ENCODE measurements at regions not wholly inside any gene's neighbourhood (a gene's known extent, or its start where the extent isn't known, plus 50 kb on each side); places are given as distances from the start of the nearest gene placed in this dataset.

DNA sequence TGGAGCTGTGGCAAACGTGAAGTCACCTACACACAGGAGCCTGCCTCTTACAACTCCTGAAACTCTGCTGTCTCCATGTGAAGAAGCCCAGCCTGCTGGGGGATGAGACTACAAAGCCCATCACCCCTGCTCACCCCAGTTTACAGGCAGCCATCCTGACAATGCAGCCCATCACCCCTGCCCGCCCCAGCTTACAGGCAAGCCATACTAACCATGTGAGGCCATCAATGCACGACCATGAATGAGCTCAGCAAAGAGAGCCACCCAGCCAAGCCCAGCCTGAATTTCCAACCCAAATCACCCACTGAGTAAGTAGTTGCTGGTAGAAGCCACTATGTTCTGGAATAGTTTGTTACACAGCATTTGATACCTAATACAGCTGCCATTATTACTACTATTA is 185.4 kb upstream of the NSMCE3 start:
- Histone ChIP-seq H2BK12ac (ENCODE audit: low read length in 2 of 2) (no peak overlapping the region), H3K36me3 (ENCODE audit: control insufficient read depth in 1 of 2, insufficient read depth in 2 of 2, low read depth in 1 of 2, low read length in 2 of 2) (no peaks in the 10 kb centered on the region), H3K79me1 (replicated peaks; ENCODE audit: low read length, poor library complexity, severe bottlenecking) (peaks cover 2% of the 10 kb centered on the region), H3K14ac (ENCODE audit: low read length in 2 of 2) (no peak overlapping the region), H3K27me3 (ENCODE audit: control insufficient read depth in 1 of 2, insufficient read depth in 1 of 2, low read length in 2 of 2) (peaks cover 0 to 9% of the 10 kb centered on the region in 2 experiments), H2BK5ac (ENCODE audit: low read depth, low read length, poor library complexity, severe bottlenecking) (no peak overlapping the region), H2BK15ac (ENCODE audit: low read depth, poor library complexity, severe bottlenecking) (no peak overlapping the region), H3K27ac (ENCODE audit: low read length, poor library complexity, severe bottlenecking) (no peak overlapping the region), H3K9me3 (ENCODE audit: control insufficient read depth, low read length) (no peaks in the 10 kb centered on the region), H3K23ac (ENCODE audit: low read length in 2 of 2) (no peak overlapping the region), H2BK120ac (ENCODE audit: low read depth, low read length) (no peak overlapping the region), H4K91ac (ENCODE audit: low read length) (no peak overlapping the region), H2AK5ac (ENCODE audit: low read length, severe bottlenecking) (no peak overlapping the region), H3K9ac (ENCODE audit: low read length) (no peak overlapping the region), H3K4me3 (ENCODE audit: insufficient read depth in 1 of 2, low read depth in 1 of 2, low read length in 2 of 2) (no peak overlapping the region), H4K8ac (ENCODE audit: low read length) (no peak overlapping the region), H3K4ac (ENCODE audit: low read depth in 1 of 2, low read length in 2 of 2) (no peak overlapping the region), H3K18ac (ENCODE audit: low read depth in 1 of 2, low read length in 2 of 2) (no peak overlapping the region), H3K4me2 (ENCODE audit: low read length, poor library complexity, severe bottlenecking) (no peak overlapping the region), H2AFZ (ENCODE audit: low read depth, low read length) (no peak overlapping the region), H3K4me1 (ENCODE audit: control insufficient read depth, insufficient read depth, low read depth, low read length) (peaks cover 4% of the 10 kb centered on the region)
- DNase-seq = no peak
- 50% methylated on average over 3 of the region's 3 CpGs for WGBS

DNA sequence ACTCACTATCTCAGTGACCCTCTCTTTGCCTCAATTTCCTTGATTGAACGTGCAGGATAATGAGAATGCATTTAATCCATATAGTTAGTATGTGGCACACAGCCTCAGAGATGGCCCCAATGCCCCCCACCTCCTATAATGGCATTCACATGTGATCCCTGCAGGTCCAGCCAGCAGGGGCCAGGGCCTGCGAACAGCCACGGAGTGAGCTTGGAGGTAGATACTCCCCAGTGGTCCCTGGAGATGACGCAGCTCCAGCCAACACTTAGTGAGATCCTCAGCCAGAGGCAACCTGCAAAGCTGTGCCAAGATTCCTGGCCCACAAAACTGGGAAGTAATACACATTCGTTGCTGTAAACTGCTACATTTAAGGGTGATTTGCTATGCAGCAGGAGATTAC is 184.9 kb upstream of the NSMCE3 start:
- peaks cover 2% of the 10 kb centered on the region for H3K79me1 ChIP-seq (replicated peaks; ENCODE audit: low read length, poor library complexity, severe bottlenecking)
- H2AK5ac ChIP-seq (ENCODE audit: low read length, severe bottlenecking) = no peak overlapping the region
- peaks cover 4% of the 10 kb centered on the region for H3K4me1 ChIP-seq (ENCODE audit: control insufficient read depth, insufficient read depth, low read depth, low read length)
- no peak overlapping the region for H3K23ac ChIP-seq (ENCODE audit: low read length in 2 of 2)
- no peaks in the 10 kb centered on the region for H3K9me3 ChIP-seq (ENCODE audit: control insufficient read depth, low read length)
- no peak overlapping the region for H3K4ac ChIP-seq (ENCODE audit: low read depth in 1 of 2, low read length in 2 of 2)
- H3K27ac ChIP-seq (ENCODE audit: low read length, poor library complexity, severe bottlenecking) = no peak overlapping the region
- H3K4me3 ChIP-seq (ENCODE audit: insufficient read depth in 1 of 2, low read depth in 1 of 2, low read length in 2 of 2) = no peak overlapping the region
- H2BK5ac ChIP-seq (ENCODE audit: low read depth, low read length, poor library complexity, severe bottlenecking) = no peak overlapping the region
- H4K91ac ChIP-seq (ENCODE audit: low read length) = no peak overlapping the region
- H2BK120ac ChIP-seq (ENCODE audit: low read depth, low read length) = no peak overlapping the region
- H2BK15ac ChIP-seq (ENCODE audit: low read depth, poor library complexity, severe bottlenecking) = no peak overlapping the region
- no peaks in the 10 kb centered on the region for H3K36me3 ChIP-seq (ENCODE audit: control insufficient read depth in 1 of 2, insufficient read depth in 2 of 2, low read depth in 1 of 2, low read length in 2 of 2)
- no peak overlapping the region for H2AFZ ChIP-seq (ENCODE audit: low read depth, low read length)
- H3K9ac ChIP-seq (ENCODE audit: low read length) = no peak overlapping the region
- no peak overlapping the region for H4K8ac ChIP-seq (ENCODE audit: low read length)
- no peak for DNase-seq
- 79% methylated on average over 4 of the region's 5 CpGs for WGBS
- no peak overlapping the region for H3K4me2 ChIP-seq (ENCODE audit: low read length, poor library complexity, severe bottlenecking)
- H3K14ac ChIP-seq (ENCODE audit: low read length in 2 of 2) = no peak overlapping the region
- peaks cover 0 to 9% of the 10 kb centered on the region in 2 experiments for H3K27me3 ChIP-seq (ENCODE audit: control insufficient read depth in 1 of 2, insufficient read depth in 1 of 2, low read length in 2 of 2)
- H3K18ac ChIP-seq (ENCODE audit: low read depth in 1 of 2, low read length in 2 of 2) = no peak overlapping the region
- H2BK12ac ChIP-seq (ENCODE audit: low read length in 2 of 2) = no peak overlapping the region

- Histone ChIP-seq H3K27ac (ENCODE audit: low read length, poor library complexity, severe bottlenecking) (no peak overlapping the region), H2BK15ac (ENCODE audit: low read depth, poor library complexity, severe bottlenecking) (no peak overlapping the region), H3K9ac (ENCODE audit: low read length) (no peak overlapping the region), H2BK120ac (ENCODE audit: low read depth, low read length) (no peak overlapping the region), H3K4me3 (ENCODE audit: insufficient read depth in 1 of 2, low read depth in 1 of 2, low read length in 2 of 2) (no peak overlapping the region), H3K4me1 (ENCODE audit: control insufficient read depth, insufficient read depth, low read depth, low read length) (peaks cover 4% of the 10 kb centered on the region), H3K27me3 (ENCODE audit: control insufficient read depth in 1 of 2, insufficient read depth in 1 of 2, low read length in 2 of 2) (peaks cover 3 to 4% of the 10 kb centered on the region in 2 experiments), H2BK12ac (ENCODE audit: low read length in 2 of 2) (no peak overlapping the region), H3K9me3 (ENCODE audit: control insufficient read depth, low read length) (no peaks in the 10 kb centered on the region), H3K79me1 (replicated peaks; ENCODE audit: low read length, poor library complexity, severe bottlenecking) (peaks cover 2% of the 10 kb centered on the region), H3K14ac (ENCODE audit: low read length in 2 of 2) (no peak overlapping the region), H2AFZ (ENCODE audit: low read depth, low read length) (no peak overlapping the region), H3K4ac (ENCODE audit: low read depth in 1 of 2, low read length in 2 of 2) (no peak overlapping the region), H4K91ac (ENCODE audit: low read length) (no peak overlapping the region), H4K8ac (ENCODE audit: low read length) (no peak overlapping the region), H2BK5ac (ENCODE audit: low read depth, low read length, poor library complexity, severe bottlenecking) (no peak overlapping the region), H3K36me3 (ENCODE audit: control insufficient read depth in 1 of 2, insufficient read depth in 2 of 2, low read depth in 1 of 2, low read length in 2 of 2) (no peaks in the 10 kb centered on the region), H3K18ac (ENCODE audit: low read depth in 1 of 2, low read length in 2 of 2) (no peak overlapping the region), H3K23ac (ENCODE audit: low read length in 2 of 2) (no peak overlapping the region), H2AK5ac (ENCODE audit: low read length, severe bottlenecking) (no peak overlapping the region), H3K4me2 (ENCODE audit: low read length, poor library complexity, severe bottlenecking) (no peak overlapping the region)
- DNase-seq = no peak
- WGBS = 45% methylated on average over 14 of the region's 16 CpGs
These were observed 183.5 kb upstream of the NSMCE3 start for GRCh38 chr15:29452881-29453731.

DNA sequence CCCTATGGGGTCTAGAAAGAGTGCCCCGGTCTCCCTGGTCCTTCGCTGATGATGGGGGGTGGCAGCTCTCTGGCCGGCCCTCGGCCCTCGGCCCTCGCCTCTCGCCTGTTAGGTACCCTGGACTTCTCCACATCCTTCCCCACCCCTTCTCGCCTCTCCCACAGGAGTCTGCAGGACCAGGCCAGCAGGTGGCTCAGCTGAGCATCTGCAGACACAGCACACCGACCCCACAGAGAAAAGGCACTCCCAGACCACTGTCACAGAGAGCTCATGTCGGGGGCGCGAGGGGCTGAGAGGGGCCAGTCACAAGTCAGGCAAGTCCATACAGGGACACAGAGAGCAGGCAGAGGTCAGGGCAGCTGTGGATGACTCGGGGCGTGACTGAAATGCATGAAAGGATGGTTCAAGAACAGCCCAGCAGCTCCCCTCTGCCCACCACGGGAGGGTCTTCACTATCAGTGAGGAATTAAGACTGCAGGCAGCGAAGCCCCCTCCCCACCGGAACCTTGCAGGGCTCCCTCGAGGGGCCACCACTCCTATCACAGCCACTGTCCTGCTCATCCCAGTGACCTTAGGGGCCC is 181.7 kb upstream of the NSMCE3 start:
- H2AFZ ChIP-seq (ENCODE audit: low read depth, low read length) = no peak overlapping the region
- no peak overlapping the region for H3K4me3 ChIP-seq (ENCODE audit: insufficient read depth in 1 of 2, low read depth in 1 of 2, low read length in 2 of 2)
- peaks cover 4% of the 10 kb centered on the region for H3K4me1 ChIP-seq (ENCODE audit: control insufficient read depth, insufficient read depth, low read depth, low read length)
- no peak overlapping the region for H3K18ac ChIP-seq (ENCODE audit: low read depth in 1 of 2, low read length in 2 of 2)
- no peak overlapping the region for H3K23ac ChIP-seq (ENCODE audit: low read length in 2 of 2)
- H2BK120ac ChIP-seq (ENCODE audit: low read depth, low read length) = no peak overlapping the region
- no peak overlapping the region for H2BK5ac ChIP-seq (ENCODE audit: low read depth, low read length, poor library complexity, severe bottlenecking)
- no peaks in the 10 kb centered on the region for H3K36me3 ChIP-seq (ENCODE audit: control insufficient read depth in 1 of 2, insufficient read depth in 2 of 2, low read depth in 1 of 2, low read length in 2 of 2)
- H2BK12ac ChIP-seq (ENCODE audit: low read length in 2 of 2) = no peak overlapping the region
- WGBS = 61% methylated on average over 18 of the region's 18 CpGs
- H3K27me3 ChIP-seq (ENCODE audit: control insufficient read depth in 1 of 2, insufficient read depth in 1 of 2, low read length in 2 of 2) = peaks cover under 1 to 3% of the 10 kb centered on the region in 2 experiments
- no peak overlapping the region for H4K91ac ChIP-seq (ENCODE audit: low read length)
- no peak overlapping the region for H2BK15ac ChIP-seq (ENCODE audit: low read depth, poor library complexity, severe bottlenecking)
- H3K4me2 ChIP-seq (ENCODE audit: low read length, poor library complexity, severe bottlenecking) = no peak overlapping the region
- no peak overlapping the region for H3K14ac ChIP-seq (ENCODE audit: low read length in 2 of 2)
- H3K79me1 ChIP-seq (replicated peaks; ENCODE audit: low read length, poor library complexity, severe bottlenecking) = peaks cover 1% of the 10 kb centered on the region
- H2AK5ac ChIP-seq (ENCODE audit: low read length, severe bottlenecking) = no peak overlapping the region
- DNase-seq = no peak
- no peak overlapping the region for H3K9ac ChIP-seq (ENCODE audit: low read length)
- no peak overlapping the region for H3K27ac ChIP-seq (ENCODE audit: low read length, poor library complexity, severe bottlenecking)
- H4K8ac ChIP-seq (ENCODE audit: low read length) = no peak overlapping the region
- H3K4ac ChIP-seq (ENCODE audit: low read depth in 1 of 2, low read length in 2 of 2) = no peak overlapping the region
- no peaks in the 10 kb centered on the region for H3K9me3 ChIP-seq (ENCODE audit: control insufficient read depth, low read length)

All from mesenchymal stem cell (in vitro differentiated cells and primary cell).